OCI-LY3 (cell line): ENCODE measurements at regions not wholly inside any gene's neighbourhood (a gene's known extent, or its start where the extent isn't known, plus 50 kb on each side); places are given as distances from the start of the nearest gene placed in this dataset.

ENCODE experiments used
- H2AFZ ChIP-seq: fragments of 200-600, 300-600 bp; shearing (Covaris generic); 2 replicates; pipeline ENCODE4 v1.6.0; 2014; ENCODE audit warnings: antibody characterized with exemption, low read depth, low read length
- H3K27ac ChIP-seq: fragments of 200-600, 300-600 bp; sonication (generic); 2 replicates; pipeline ENCODE4 v1.5.1; 2014; ENCODE audit warnings: mild to moderate bottlenecking, low read length, moderate library complexity, mixed read lengths
- H3K27me3 ChIP-seq: fragments of 200-600, 300-600 bp; sonication (generic); 2 replicates; pipeline ENCODE4 v1.6.1; 2014; ENCODE audit warnings: low read depth, low read length, mixed read lengths
- H3K36me3 ChIP-seq: fragments of 200-600, 300-600 bp; sonication (generic); replicated peaks from 2 replicates; pipeline ENCODE3; 2014; ENCODE audit warnings: low read depth, low read length, mixed read lengths
- H3K4me1 ChIP-seq: fragments of 300-600, 200-600 bp; sonication (generic); 2 replicates; pipeline ENCODE4 v1.6.1; 2014; ENCODE audit warnings: low read length, mixed read lengths
- H3K4me2 ChIP-seq: fragments of 200-600, 300-600 bp; sonication (generic); 2 replicates; pipeline ENCODE4 v1.6.1; 2014; ENCODE audit warnings: low read length, mixed read lengths
- H3K4me3 ChIP-seq: fragments of 300-600, 200-600 bp; sonication (generic); 2 replicates; pipeline ENCODE4 v1.5.1; 2014; ENCODE audit warnings: antibody characterized with exemption, mild to moderate bottlenecking, low read length, moderate library complexity
- H3K79me2 ChIP-seq: fragments of 300-600, 200-600 bp; shearing (Covaris generic); 2 replicates; pipeline ENCODE4 v1.6.1; 2014; ENCODE audit warnings: mild to moderate bottlenecking, low read length, mixed read lengths
- H3K9ac ChIP-seq: fragments of 300-600, 200-600 bp; shearing (Covaris generic); 2 replicates; pipeline ENCODE4 v1.6.0; 2014; ENCODE audit warnings: mild to moderate bottlenecking, low read length, moderate library complexity
- H3K9me3 ChIP-seq: fragments of 200-600, 300-600 bp; shearing (Covaris generic); 2 replicates; pipeline ENCODE4 v1.6.1; 2014; ENCODE audit warnings: low read length, mixed read lengths; ENCODE audit not compliant: insufficient read depth
- H4K20me1 ChIP-seq: fragments of 200-600, 300-600 bp; sonication (generic); 2 replicates; pipeline ENCODE4 v1.6.1; 2016; ENCODE audit warnings: low read length, mixed read lengths; ENCODE audit not compliant: insufficient read depth
- EZH2phosphoT487 ChIP-seq: fragments of 200-600 bp; shearing (Covaris generic); IDR thresholded peaks from 2 replicates; pipeline ENCODE4 v1.6.1; 2018; ENCODE audit warnings: antibody characterized with exemption, mixed run types, low read depth
- TF ChIP-seq, protein P1 (sequence below): fragments of 200-600, 300-600 bp; sonication (generic); IDR thresholded peaks from 2 replicates; pipeline ENCODE4 v1.5.1; 2014; ENCODE audit warnings: antibody characterized with exemption, low read length, low read depth

DNA sequence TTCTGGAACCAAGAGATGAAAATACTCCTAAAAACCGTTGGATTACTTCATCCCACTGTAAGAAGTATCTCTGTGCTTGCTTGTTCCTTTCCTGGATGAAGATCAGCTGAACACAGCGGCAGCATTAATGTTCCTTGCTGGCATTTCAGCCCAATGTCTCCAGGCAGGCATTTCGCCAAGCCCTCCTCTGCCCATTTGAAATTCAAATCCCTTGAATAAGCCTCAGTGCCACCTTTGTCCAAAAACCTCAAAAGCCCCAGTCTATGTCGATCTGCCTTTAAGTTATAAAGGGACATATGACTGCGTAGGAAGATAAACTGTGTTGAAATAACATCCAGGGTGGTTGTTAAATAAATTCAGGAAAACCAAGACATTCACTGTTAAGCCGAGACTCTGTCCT, 156.8 kb upstream of the PDZRN3 start:
- Histone ChIP-seq H3K4me3 (no peak overlapping the region), H3K4me2 (no peak overlapping the region), H3K9me3 (no peaks in the 10 kb centered on the region), H3K9ac (no peak overlapping the region), H3K27me3 (no peaks in the 10 kb centered on the region), H3K4me1 (peaks cover 17% of the 10 kb centered on the region), H3K36me3 (no peaks in the 10 kb centered on the region), H4K20me1 (no peaks in the 10 kb centered on the region), H3K79me2 (no peaks in the 10 kb centered on the region), H2AFZ (no peak overlapping the region), H3K27ac (no peak overlapping the region)
- TF ChIP-seq EZH2phosphoT487 = no peak
- TF ChIP-seq, protein P1, sequence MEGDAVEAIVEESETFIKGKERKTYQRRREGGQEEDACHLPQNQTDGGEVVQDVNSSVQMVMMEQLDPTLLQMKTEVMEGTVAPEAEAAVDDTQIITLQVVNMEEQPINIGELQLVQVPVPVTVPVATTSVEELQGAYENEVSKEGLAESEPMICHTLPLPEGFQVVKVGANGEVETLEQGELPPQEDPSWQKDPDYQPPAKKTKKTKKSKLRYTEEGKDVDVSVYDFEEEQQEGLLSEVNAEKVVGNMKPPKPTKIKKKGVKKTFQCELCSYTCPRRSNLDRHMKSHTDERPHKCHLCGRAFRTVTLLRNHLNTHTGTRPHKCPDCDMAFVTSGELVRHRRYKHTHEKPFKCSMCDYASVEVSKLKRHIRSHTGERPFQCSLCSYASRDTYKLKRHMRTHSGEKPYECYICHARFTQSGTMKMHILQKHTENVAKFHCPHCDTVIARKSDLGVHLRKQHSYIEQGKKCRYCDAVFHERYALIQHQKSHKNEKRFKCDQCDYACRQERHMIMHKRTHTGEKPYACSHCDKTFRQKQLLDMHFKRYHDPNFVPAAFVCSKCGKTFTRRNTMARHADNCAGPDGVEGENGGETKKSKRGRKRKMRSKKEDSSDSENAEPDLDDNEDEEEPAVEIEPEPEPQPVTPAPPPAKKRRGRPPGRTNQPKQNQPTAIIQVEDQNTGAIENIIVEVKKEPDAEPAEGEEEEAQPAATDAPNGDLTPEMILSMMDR = no peak

DNA sequence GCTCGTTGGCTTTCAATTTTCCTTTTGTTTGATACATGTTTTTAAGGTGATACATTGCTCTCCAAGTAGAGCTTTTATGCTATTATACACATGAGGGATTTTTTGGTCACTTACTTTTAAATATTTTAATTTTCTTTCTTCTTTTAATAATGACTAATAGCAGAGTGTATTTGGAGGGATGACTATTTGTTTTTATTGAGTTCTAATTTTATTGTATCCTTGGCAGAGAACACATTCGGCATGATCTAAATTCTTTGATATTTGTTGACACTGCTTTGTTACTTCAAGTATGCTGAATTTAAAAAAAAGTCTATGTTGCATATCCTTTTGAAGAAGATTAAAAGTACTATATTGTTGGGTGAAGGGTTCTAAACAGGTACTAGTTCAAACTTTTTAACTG, 149.9 kb upstream of the PDZRN3 start:
- H3K9me3 ChIP-seq = no peaks in the 10 kb centered on the region
- no peak overlapping the region for H3K4me3 ChIP-seq
- H3K27ac ChIP-seq = no peak overlapping the region
- no peaks in the 10 kb centered on the region for H3K4me1 ChIP-seq
- H4K20me1 ChIP-seq = no peaks in the 10 kb centered on the region
- no peaks in the 10 kb centered on the region for H3K36me3 ChIP-seq
- H3K9ac ChIP-seq = no peak overlapping the region
- H3K79me2 ChIP-seq = no peaks in the 10 kb centered on the region
- no peaks in the 10 kb centered on the region for H3K27me3 ChIP-seq
- H2AFZ ChIP-seq = no peak overlapping the region
- TF ChIP-seq, protein P1 = no peak
- no peak overlapping the region for H3K4me2 ChIP-seq

DNA sequence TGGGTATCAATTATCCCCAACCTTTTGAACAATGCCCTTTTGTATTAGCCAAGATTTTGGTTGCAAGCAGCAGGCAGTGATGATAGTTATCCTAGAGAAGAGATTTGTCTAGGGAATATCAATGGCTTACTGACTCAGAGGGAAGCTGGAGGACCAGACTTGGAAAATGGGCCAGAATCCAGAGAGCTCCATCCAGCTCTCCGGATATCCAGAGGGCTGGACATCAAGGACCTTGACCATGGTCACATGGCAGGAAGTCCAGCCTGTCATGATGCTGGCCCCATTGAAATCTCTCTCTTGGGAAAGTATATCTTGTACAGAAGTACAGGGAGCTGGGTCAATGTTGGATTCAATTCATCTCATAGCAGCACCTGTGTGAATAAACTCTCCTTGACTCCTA, 148.5 kb upstream of the PDZRN3 start:
- Histone ChIP-seq H3K4me2 (no peak overlapping the region), H3K9me3 (no peaks in the 10 kb centered on the region), H3K4me3 (no peak overlapping the region), H2AFZ (no peak overlapping the region), H3K9ac (no peak overlapping the region), H3K36me3 (no peaks in the 10 kb centered on the region), H3K79me2 (no peaks in the 10 kb centered on the region), H3K27me3 (no peaks in the 10 kb centered on the region), H3K4me1 (no peaks in the 10 kb centered on the region), H3K27ac (no peak overlapping the region), H4K20me1 (no peaks in the 10 kb centered on the region)
- TF ChIP-seq, protein P1 = no peak
- no peak for TF ChIP-seq EZH2phosphoT487

DNA sequence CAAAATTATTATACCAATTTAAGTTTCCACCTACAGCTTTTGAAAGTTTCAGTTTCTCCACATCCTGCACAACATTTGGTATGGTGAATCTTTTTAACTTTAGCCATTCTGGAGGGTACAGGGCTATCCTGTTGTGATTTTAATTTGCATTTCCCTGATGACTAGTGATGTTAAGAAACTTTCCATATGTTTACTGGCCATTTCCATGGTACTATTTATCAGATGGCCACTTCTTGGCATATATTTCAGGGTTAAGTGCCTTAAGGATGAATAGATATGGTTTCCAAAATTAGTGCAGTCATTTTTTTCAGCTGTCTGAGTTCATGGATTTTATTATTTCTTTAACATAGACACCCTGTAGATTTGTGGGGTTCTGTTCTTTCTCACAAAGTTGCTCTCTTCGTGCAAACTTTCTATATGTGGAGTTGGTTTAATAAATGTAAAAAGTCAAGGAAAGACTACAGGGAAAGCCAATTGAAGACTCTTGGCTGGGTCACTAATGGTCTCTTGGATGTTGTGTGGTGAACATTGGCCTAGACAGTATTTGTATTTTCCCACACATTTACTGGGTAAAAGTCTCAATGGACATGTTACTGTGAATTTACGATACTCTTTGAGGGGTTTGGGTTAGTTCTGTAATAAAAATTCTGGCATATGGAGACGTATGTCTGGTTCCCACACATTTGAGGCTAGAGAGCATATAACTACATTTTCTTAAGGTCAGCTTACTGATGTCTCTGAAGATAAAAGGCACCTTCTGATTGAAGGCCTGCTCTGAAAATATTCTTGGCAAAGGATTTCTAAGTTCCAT, 147.5 kb upstream of the PDZRN3 start:
- no peaks in the 10 kb centered on the region for H4K20me1 ChIP-seq
- H2AFZ ChIP-seq = no peak overlapping the region
- no peaks in the 10 kb centered on the region for H3K36me3 ChIP-seq
- H3K4me2 ChIP-seq = no peak overlapping the region
- no peak overlapping the region for H3K4me3 ChIP-seq
- TF ChIP-seq, protein P1 = no peak
- no peak for TF ChIP-seq EZH2phosphoT487
- no peaks in the 10 kb centered on the region for H3K79me2 ChIP-seq
- H3K9me3 ChIP-seq = no peaks in the 10 kb centered on the region
- H3K27ac ChIP-seq = no peak overlapping the region
- no peaks in the 10 kb centered on the region for H3K4me1 ChIP-seq
- no peaks in the 10 kb centered on the region for H3K27me3 ChIP-seq
- no peak overlapping the region for H3K9ac ChIP-seq
